ENCODE measurements at regions not wholly inside any gene's neighbourhood (a gene's known extent, or its start where the extent isn't known, plus 50 kb on each side); places are given as distances from the start of the nearest gene placed in this dataset.

DNA sequence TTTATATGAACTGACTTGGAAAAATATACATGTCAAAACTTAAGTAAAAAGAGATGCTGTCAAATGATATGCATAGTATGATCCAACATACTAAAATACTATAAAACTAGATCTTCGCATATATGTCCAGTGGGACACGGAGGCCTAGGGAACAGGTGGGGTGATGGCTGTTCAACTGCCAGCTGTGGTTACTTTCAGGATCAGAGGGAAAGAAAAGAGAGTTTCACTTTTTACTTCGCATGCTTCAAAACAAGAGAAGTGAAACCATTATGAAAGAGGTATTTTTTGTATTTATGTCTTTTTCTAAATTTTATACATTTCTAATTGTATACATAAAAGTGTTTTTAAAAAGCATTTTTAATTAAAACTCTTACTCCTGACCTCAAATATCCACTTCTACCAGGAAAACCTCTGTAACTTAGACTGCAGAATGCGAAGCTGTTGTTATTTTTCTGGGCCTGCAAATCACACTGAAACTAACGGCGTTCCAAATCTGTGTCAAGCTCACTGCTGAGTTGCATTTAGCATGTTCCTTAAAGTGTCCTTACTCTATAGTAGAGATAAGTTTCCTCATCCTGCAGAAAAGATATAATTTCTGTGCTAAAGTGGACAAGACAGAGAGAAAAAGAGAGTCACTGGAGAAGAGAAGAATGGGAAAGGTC, 97.8 kb upstream of the SLC35G4 start:
- no peak overlapping the region for H3K4me3 ChIP-seq (ENCODE audit: low read depth, low read length)
- TF ChIP-seq, protein P1, sequence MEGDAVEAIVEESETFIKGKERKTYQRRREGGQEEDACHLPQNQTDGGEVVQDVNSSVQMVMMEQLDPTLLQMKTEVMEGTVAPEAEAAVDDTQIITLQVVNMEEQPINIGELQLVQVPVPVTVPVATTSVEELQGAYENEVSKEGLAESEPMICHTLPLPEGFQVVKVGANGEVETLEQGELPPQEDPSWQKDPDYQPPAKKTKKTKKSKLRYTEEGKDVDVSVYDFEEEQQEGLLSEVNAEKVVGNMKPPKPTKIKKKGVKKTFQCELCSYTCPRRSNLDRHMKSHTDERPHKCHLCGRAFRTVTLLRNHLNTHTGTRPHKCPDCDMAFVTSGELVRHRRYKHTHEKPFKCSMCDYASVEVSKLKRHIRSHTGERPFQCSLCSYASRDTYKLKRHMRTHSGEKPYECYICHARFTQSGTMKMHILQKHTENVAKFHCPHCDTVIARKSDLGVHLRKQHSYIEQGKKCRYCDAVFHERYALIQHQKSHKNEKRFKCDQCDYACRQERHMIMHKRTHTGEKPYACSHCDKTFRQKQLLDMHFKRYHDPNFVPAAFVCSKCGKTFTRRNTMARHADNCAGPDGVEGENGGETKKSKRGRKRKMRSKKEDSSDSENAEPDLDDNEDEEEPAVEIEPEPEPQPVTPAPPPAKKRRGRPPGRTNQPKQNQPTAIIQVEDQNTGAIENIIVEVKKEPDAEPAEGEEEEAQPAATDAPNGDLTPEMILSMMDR (conservative IDR thresholded peaks at IDR 0.05; ENCODE audit: low read depth, low read length): no peak
- DNase-seq (ENCODE audit: low read depth): no peak

DNA sequence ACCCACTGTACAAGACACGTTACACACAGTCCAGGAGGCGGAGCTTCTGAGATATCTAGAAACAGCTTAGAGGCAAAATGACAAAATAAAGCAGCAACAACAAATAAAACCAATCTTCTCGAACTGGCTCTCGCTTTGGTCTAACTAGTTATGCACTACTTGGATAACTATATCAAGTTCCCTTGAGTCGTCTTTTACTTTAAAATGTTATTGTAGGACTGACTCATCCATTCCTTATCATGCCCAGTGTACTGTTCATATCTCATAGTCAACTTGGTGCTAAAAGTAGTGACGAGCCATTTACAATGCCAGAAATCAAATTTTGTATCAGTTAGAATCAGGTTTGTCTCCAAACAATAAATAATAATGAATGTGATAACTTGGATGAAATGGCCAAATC, 102.5 kb upstream of the SLC35G4 start:
- TF ChIP-seq, protein P1 (conservative IDR thresholded peaks at IDR 0.05; ENCODE audit: low read depth, low read length): no peak
- H3K4me3 ChIP-seq (ENCODE audit: low read depth, low read length): no peak overlapping the region
- no peak for DNase-seq (ENCODE audit: low read depth)

DNA sequence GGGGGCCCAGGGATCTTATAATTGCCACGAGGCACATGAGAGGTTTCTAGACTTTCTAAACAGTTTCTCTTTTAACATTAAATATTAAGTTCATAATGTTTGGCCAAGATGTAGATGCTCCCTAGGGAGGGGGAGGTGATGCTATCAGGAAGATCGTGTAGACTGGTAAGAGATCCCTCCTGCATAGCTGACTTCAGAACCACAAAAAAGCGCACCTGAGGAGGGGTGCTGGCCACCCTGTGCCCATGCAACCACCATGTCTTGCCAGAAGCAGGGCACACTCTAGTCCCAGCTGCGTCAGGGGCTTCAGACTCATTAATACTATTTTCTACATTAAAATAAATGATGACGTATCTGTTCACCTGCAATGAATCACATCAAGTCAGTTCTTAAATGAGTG, 103.4 kb upstream of the SLC35G4 start:
- no peak overlapping the region for H3K4me3 ChIP-seq (ENCODE audit: low read depth, low read length)
- DNase-seq (ENCODE audit: low read depth): no peak
- TF ChIP-seq, protein P1 (conservative IDR thresholded peaks at IDR 0.05; ENCODE audit: low read depth, low read length): no peak

DNA sequence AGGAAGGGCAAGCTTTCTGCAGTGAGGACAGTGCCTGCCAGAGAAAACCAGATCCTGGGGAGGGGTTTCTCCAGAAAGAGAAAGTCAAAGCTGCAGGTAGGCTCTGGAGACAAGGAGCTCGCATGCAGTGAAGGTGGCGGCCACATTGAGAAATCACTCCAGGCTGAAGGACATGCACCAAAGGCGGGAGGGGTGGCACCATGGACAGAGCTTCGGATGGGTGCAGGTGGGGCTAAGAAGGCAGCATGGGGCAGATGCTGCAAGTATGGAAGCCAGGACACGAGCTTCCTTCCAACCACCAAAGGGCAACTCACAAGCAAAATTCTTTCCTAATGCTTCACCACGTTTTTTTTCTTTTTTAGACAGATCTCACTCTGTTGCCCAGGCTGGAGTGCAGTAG, 104.4 kb upstream of the SLC35G4 start:
- H3K4me3 ChIP-seq (ENCODE audit: low read depth, low read length): no peak overlapping the region
- TF ChIP-seq, protein P1 (conservative IDR thresholded peaks at IDR 0.05; ENCODE audit: low read depth, low read length): no peak
- DNase-seq (ENCODE audit: low read depth): no peak

DNA sequence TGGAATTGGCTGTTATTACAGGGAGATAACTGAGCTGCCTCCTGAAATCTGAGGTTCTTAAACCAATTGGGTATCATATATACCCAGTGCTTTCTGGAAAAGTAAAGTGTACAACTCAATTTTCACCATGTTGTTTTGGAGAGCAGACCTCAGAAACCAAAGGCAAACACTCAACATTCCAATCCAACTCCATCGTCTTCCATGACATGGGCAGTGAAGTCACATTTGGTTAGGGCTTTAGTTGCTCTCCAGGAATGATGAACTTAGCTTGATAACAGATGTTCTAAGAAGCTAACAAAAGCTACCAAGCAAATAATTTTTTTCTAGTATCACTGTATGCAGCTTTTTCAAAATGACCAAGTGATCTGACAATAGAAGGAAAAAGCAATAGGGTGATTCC, 107.0 kb upstream of the SLC35G4 start:
- no peak for DNase-seq (ENCODE audit: low read depth)
- TF ChIP-seq, protein P1 (conservative IDR thresholded peaks at IDR 0.05; ENCODE audit: low read depth, low read length): no peak
- no peak overlapping the region for H3K4me3 ChIP-seq (ENCODE audit: low read depth, low read length)

DNA sequence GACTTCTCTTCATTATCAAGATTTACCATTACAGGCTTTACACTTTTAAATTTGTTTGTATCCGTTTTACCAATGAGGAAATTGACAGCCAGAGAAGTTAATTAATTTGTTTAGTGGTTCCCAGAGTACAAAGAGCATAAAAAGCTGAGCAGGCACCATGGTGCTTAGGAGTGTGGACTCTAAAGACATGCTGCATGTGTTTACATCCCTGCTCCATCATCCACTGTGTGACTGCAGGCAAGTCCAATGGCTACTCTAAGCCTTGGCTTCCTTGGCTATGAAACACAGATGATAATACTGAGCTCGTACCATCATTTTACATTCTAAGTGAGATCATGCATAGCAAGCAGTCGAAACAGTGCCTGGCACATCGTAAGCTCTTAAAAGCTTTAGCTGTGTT, 108.0 kb upstream of the SLC35G4 start:
- DNase-seq (ENCODE audit: low read depth): no peak
- TF ChIP-seq, protein P1 (conservative IDR thresholded peaks at IDR 0.05; ENCODE audit: low read depth, low read length): no peak
- no peak overlapping the region for H3K4me3 ChIP-seq (ENCODE audit: low read depth, low read length)

Measured in epithelial cell of proximal tubule (primary cell).